ENCODE measurements at regions not wholly inside any gene's neighbourhood (a gene's known extent, or its start where the extent isn't known, plus 50 kb on each side); places are given as distances from the start of the nearest gene placed in this dataset.

DNA sequence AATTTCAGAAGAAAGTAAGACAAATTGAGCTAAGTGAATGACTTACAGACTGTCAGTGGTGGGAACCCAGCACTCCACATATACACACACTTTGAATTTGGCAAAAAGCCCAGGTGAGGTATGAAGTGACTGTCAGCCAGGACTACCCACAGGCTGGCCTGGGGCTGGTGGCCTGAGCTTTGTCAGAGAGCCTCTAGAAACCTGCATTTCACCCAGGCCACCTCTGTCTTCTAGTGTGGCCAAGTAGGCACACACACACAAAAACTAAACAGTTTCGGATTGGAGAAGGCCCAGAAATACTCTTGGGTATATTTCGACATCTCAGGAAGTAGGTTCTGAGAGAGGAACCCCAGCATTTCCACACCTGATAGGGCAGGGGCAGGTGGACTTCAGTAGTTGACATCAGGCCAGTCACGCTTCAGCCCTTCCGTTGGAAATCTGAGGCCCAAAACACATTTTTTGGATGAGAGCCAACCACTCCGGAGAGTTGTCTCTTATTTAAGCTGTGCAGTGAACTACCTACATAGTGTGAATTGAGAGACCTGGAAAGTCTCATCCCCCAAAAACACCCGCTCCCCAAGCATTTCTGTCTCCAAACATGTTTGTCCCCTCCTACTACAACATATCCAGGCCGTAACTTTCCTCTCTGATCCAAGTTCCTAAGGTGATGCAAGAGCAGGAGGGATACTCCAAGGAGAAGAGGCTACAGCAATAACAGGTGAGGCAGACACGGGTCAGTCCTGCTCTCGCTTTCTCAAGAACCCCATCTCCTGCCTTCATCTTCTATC, 167.2 kb upstream of the PROX1 start:
- POLR2A ChIA-PET, result no interaction called here
- CTCF ChIA-PET, result no interaction called here
- TF ChIP-seq CTCF (IDR thresholded peaks at IDR 0.05), result no peak
- no peaks in the 10 kb centered on the region for H3K9me3 Mint-ChIP-seq
- H3K27me3 ChIP-seq (ENCODE audit: control insufficient read depth in 1 of 2, insufficient read depth in 2 of 2, low read length in 2 of 2), result no peaks in the 10 kb centered on the region
- no peak overlapping the region for H3K27ac Mint-ChIP-seq
- H3K4me3 ChIP-seq (ENCODE audit: low read length), result no peak overlapping the region
- DNase-seq, result no peak
- ATAC-seq (ENCODE audit: poor library complexity), result no peak
- intact Hi-C loops (cut with DNase I, micrococcal nuclease), result no loop called here
- H3K36me3 Mint-ChIP-seq (ENCODE audit: low read depth), result no peaks in the 10 kb centered on the region
- no peak overlapping the region for H3K27ac ChIP-seq (ENCODE audit: low read depth in 1 of 2, low read length in 2 of 2)
- no peaks in the 10 kb centered on the region for H3K27me3 Mint-ChIP-seq
- H3K4me1 ChIP-seq (ENCODE audit: insufficient read depth, low read length), result no peaks in the 10 kb centered on the region
- H3K4me1 Mint-ChIP-seq (ENCODE audit: low read depth), result no peaks in the 10 kb centered on the region
- no peaks in the 10 kb centered on the region for H3K36me3 ChIP-seq (ENCODE audit: insufficient read depth, low read length)
- H3K4me3 Mint-ChIP-seq, result no peak overlapping the region
- H3K9me3 ChIP-seq (ENCODE audit: control insufficient read depth in 1 of 2, insufficient read depth in 1 of 2, low read length in 2 of 2), result peaks cover 0 to 3% of the 10 kb centered on the region in 2 experiments

- TF ChIP-seq CTCF (IDR thresholded peaks at IDR 0.05), result no peak
- H3K27me3 Mint-ChIP-seq, result no peaks in the 10 kb centered on the region
- no peaks in the 10 kb centered on the region for H3K36me3 Mint-ChIP-seq (ENCODE audit: low read depth)
- no peak overlapping the region for H3K27ac ChIP-seq (ENCODE audit: low read depth in 1 of 2, low read length in 2 of 2)
- no peak overlapping the region for H3K4me3 ChIP-seq (ENCODE audit: low read length)
- H3K4me1 ChIP-seq (ENCODE audit: insufficient read depth, low read length), result no peaks in the 10 kb centered on the region
- ChIA-PET POLR2A (no interaction called here), CTCF (no interaction called here)
- peaks cover 0 to 2% of the 10 kb centered on the region in 2 experiments for H3K9me3 ChIP-seq (ENCODE audit: control insufficient read depth in 1 of 2, insufficient read depth in 1 of 2, low read length in 2 of 2)
- H3K9me3 Mint-ChIP-seq, result no peaks in the 10 kb centered on the region
- H3K4me3 Mint-ChIP-seq, result no peak overlapping the region
- ATAC-seq (ENCODE audit: poor library complexity), result no peak
- H3K4me1 Mint-ChIP-seq (ENCODE audit: low read depth), result no peaks in the 10 kb centered on the region
- no peaks in the 10 kb centered on the region for H3K36me3 ChIP-seq (ENCODE audit: insufficient read depth, low read length)
- H3K27ac Mint-ChIP-seq, result no peak overlapping the region
- H3K27me3 ChIP-seq (ENCODE audit: control insufficient read depth in 1 of 2, insufficient read depth in 2 of 2, low read length in 2 of 2), result no peaks in the 10 kb centered on the region
- DNase-seq, result no peak
- intact Hi-C loops (cut with DNase I, micrococcal nuclease), result no loop called here
Observed at GRCh38 chr1:213821175-213821942, 166.4 kb upstream of the PROX1 start.

DNA sequence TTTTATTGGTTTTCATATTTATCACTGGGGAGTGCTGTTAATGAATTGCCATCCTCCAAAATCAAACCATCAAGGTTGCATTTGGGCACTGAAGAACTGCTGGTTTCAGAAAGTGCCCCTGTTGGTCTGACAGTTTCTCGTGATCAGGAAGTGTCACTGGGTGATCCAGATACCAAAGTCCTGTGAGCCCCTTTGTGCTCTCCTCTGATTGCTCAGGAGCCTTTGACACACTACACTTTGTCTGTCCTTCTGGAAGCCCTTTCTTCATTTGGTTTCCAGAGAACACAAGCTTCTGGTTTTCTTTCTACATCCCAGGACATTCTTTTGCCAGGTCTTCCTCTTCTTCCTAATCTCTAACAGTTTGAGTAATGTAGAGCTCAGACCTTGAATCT, 165.8 kb upstream of the PROX1 start:
- no peak for TF ChIP-seq CTCF (IDR thresholded peaks at IDR 0.05)
- H3K27me3 Mint-ChIP-seq, result no peaks in the 10 kb centered on the region
- no peak overlapping the region for H3K4me3 Mint-ChIP-seq
- intact Hi-C loops (cut with DNase I, micrococcal nuclease), result no loop called here
- ChIA-PET CTCF (no interaction called here), POLR2A (no interaction called here)
- H3K9me3 ChIP-seq (ENCODE audit: control insufficient read depth in 1 of 2, insufficient read depth in 1 of 2, low read length in 2 of 2), result no peaks in the 10 kb centered on the region
- no peaks in the 10 kb centered on the region for H3K36me3 ChIP-seq (ENCODE audit: insufficient read depth, low read length)
- no peak overlapping the region for H3K27ac ChIP-seq (ENCODE audit: low read depth in 1 of 2, low read length in 2 of 2)
- no peak overlapping the region for H3K27ac Mint-ChIP-seq
- H3K36me3 Mint-ChIP-seq (ENCODE audit: low read depth), result no peaks in the 10 kb centered on the region
- DNase-seq (no peak), ATAC-seq (ENCODE audit: poor library complexity) (no peak)
- no peaks in the 10 kb centered on the region for H3K27me3 ChIP-seq (ENCODE audit: control insufficient read depth in 1 of 2, insufficient read depth in 2 of 2, low read length in 2 of 2)
- H3K4me3 ChIP-seq (ENCODE audit: low read length), result no peak overlapping the region
- H3K4me1 Mint-ChIP-seq (ENCODE audit: low read depth), result no peaks in the 10 kb centered on the region
- H3K9me3 Mint-ChIP-seq, result no peaks in the 10 kb centered on the region
- no peaks in the 10 kb centered on the region for H3K4me1 ChIP-seq (ENCODE audit: insufficient read depth, low read length)

Measured in CD4-positive, alpha-beta T cell (primary cell).